ENCODE measurements at regions not wholly inside any gene's neighbourhood (a gene's known extent, or its start where the extent isn't known, plus 50 kb on each side); places are given as distances from the start of the nearest gene placed in this dataset.

DNA sequence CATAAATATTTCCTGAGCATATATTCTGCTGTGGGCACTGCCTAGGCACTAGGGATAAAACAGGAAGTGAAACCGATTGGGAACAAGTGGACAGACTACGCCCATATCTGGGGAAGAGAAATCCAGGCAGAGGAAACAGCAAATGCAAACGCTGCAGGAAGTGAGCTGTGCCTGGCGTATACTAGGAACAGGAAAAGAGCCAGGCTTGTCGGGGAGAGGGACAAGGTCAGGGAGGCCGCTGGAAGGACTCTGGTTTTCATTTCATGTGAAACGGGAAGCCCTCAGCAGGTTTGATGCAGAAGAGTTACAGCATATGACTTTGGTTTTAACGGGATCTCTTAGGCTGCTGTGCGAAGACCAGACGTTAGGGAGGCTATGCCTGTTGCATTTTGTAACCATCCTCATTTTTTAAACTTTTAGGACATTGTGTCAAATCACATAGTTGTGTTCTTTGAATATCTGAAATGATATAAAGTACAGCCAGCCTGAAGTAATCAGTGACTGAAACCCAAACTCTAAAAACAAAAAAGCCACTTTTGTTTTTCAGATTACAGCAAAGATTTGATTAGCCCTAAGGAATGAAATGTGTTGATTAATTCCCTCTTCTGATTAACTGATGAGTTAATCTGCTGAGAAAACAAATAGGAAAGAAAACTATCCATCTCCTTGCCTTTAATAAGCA lies 110.2 kb upstream of the PIEZO2 start:
- ATAC-seq (ENCODE audit: low read depth in 2 of 2) = no peak
- no peaks in the 10 kb centered on the region for H3K36me3 Mint-ChIP-seq
- H3K4me3 Mint-ChIP-seq = no peak overlapping the region
- Histone ChIP-seq H3K36me3 (ENCODE audit: control insufficient read depth, insufficient read depth, low read length) (no peaks in the 10 kb centered on the region), H3K27ac (ENCODE audit: insufficient read depth, low read length, poor library complexity, severe bottlenecking) (no peak overlapping the region), H3K4me3 (ENCODE audit: low read depth, low read length) (no peak overlapping the region), H3K4me1 (ENCODE audit: control insufficient read depth, insufficient read depth, low read length, poor library complexity, severe bottlenecking) (no peaks in the 10 kb centered on the region), H3K27me3 (ENCODE audit: control insufficient read depth, insufficient read depth, low read length) (no peaks in the 10 kb centered on the region), H3K9me3 (ENCODE audit: control insufficient read depth in 2 of 2, low read length in 2 of 2) (no peaks in the 10 kb centered on the region)
- H3K27me3 Mint-ChIP-seq = peaks cover 5% of the 10 kb centered on the region
- DNase-seq = no peak
- H3K27ac Mint-ChIP-seq = no peak overlapping the region
- no peaks in the 10 kb centered on the region for H3K4me1 Mint-ChIP-seq
- peaks cover 0 to 10% (median 3%) of the 10 kb centered on the region in 7 donors for H3K9me3 Mint-ChIP-seq

DNA sequence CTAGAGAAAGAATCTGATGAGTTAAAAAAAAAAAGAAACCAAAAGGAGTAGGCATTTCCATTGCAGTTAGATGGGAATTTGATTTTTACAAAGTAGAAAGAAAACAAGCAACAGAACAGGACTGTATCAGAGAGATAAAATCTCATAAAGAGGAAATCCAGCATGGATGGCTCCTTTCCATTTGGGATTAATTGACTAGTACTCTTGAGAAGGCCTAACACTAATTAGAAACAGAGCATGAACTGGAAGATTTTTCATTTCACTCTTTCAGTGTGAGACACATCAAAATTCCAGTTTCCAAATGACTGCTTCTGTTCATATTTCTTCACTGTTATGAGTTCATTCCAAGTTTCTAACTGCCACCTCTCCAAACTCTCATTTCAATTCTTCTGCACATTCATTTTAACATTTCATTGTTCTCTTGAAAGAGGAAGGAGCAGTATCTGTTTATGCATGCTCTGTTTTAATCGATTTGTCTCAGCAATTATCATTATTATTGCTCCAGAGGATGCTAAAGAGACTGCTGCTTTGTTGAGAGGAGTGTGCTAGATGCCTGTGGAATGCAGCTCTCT lies 108.8 kb upstream of the PIEZO2 start:
- Histone ChIP-seq H3K9me3 (ENCODE audit: control insufficient read depth in 2 of 2, low read length in 2 of 2) (no peaks in the 10 kb centered on the region), H3K4me3 (ENCODE audit: low read depth, low read length) (no peak overlapping the region), H3K27ac (ENCODE audit: insufficient read depth, low read length, poor library complexity, severe bottlenecking) (no peak overlapping the region), H3K27me3 (ENCODE audit: control insufficient read depth, insufficient read depth, low read length) (no peaks in the 10 kb centered on the region), H3K4me1 (ENCODE audit: control insufficient read depth, insufficient read depth, low read length, poor library complexity, severe bottlenecking) (no peaks in the 10 kb centered on the region), H3K36me3 (ENCODE audit: control insufficient read depth, insufficient read depth, low read length) (no peaks in the 10 kb centered on the region)
- H3K36me3 Mint-ChIP-seq = no peaks in the 10 kb centered on the region
- no peak for DNase-seq
- no peak overlapping the region for H3K27ac Mint-ChIP-seq
- H3K4me1 Mint-ChIP-seq = no peaks in the 10 kb centered on the region
- no peak overlapping the region for H3K4me3 Mint-ChIP-seq
- H3K9me3 Mint-ChIP-seq = peaks cover 0 to 3% (median 2%) of the 10 kb centered on the region in 7 donors
- H3K27me3 Mint-ChIP-seq = peaks cover 5% of the 10 kb centered on the region
- no peak for ATAC-seq (ENCODE audit: low read depth in 2 of 2)

DNA sequence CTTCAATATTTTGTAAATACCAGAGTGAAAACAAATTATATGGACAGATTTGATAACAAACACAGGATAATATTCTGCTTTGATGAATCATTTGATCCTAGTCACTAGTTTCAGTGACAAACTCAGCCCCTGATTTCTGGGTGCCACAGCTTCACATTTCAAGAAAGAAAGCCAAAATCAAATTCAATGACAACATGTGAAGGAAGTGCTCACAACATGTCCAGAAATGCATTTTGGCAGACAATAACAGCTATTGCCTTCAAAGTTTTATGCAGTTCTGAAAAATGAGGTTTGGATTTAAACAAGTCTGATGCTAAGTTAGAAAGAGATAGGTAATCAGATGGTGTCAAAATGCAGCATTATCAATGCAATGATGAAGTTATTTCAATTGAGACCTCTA lies 106.9 kb upstream of the PIEZO2 start:
- no peaks in the 10 kb centered on the region for H3K9me3 ChIP-seq (ENCODE audit: control insufficient read depth in 2 of 2, low read length in 2 of 2)
- H3K27ac ChIP-seq (ENCODE audit: insufficient read depth, low read length, poor library complexity, severe bottlenecking) = no peak overlapping the region
- no peaks in the 10 kb centered on the region for H3K36me3 ChIP-seq (ENCODE audit: control insufficient read depth, insufficient read depth, low read length)
- no peaks in the 10 kb centered on the region for H3K27me3 ChIP-seq (ENCODE audit: control insufficient read depth, insufficient read depth, low read length)
- H3K4me3 Mint-ChIP-seq = no peak overlapping the region
- peaks cover 5% of the 10 kb centered on the region for H3K27me3 Mint-ChIP-seq
- H3K4me1 ChIP-seq (ENCODE audit: control insufficient read depth, insufficient read depth, low read length, poor library complexity, severe bottlenecking) = no peaks in the 10 kb centered on the region
- peaks cover 0 to 4% (median 0%) of the 10 kb centered on the region in 4 donors for H3K4me1 Mint-ChIP-seq
- no peak overlapping the region for H3K27ac Mint-ChIP-seq
- no peak overlapping the region for H3K4me3 ChIP-seq (ENCODE audit: low read depth, low read length)
- ATAC-seq (ENCODE audit: low read depth in 2 of 2) (no peak), DNase-seq (no peak)
- no peaks in the 10 kb centered on the region for H3K36me3 Mint-ChIP-seq
- peaks cover 0 to 6% (median 2%) of the 10 kb centered on the region in 7 donors for H3K9me3 Mint-ChIP-seq

DNA sequence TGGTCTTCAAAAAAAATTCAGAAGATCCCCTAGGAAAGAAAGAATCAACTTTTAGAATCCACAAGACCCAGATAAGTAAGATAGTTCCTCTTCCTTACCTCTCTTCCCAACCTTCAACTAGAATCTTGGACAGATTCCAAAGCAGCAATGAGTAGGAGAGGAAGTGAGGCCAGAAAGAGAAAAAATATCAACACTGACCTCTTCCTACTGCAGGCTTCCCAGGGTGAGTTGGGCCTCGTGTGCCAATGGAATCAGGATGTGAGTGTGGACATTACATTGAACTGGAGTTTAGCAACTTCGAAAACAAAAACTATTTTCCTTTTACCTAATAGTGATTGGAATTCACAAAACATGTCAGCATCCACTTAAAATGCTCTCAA lies 102.5 kb upstream of the PIEZO2 start:
- Histone ChIP-seq H3K9me3 (ENCODE audit: control insufficient read depth in 2 of 2, low read length in 2 of 2) (no peaks in the 10 kb centered on the region), H3K27ac (ENCODE audit: insufficient read depth, low read length, poor library complexity, severe bottlenecking) (no peak overlapping the region), H3K36me3 (ENCODE audit: control insufficient read depth, insufficient read depth, low read length) (no peaks in the 10 kb centered on the region), H3K27me3 (ENCODE audit: control insufficient read depth, insufficient read depth, low read length) (no peaks in the 10 kb centered on the region), H3K4me1 (ENCODE audit: control insufficient read depth, insufficient read depth, low read length, poor library complexity, severe bottlenecking) (no peaks in the 10 kb centered on the region), H3K4me3 (ENCODE audit: low read depth, low read length) (no peak overlapping the region)
- H3K4me3 Mint-ChIP-seq = no peak overlapping the region
- no peaks in the 10 kb centered on the region for H3K36me3 Mint-ChIP-seq
- DNase-seq (no peak), ATAC-seq (ENCODE audit: low read depth in 2 of 2) (no peak)
- no peaks in the 10 kb centered on the region for H3K27me3 Mint-ChIP-seq
- peaks cover 0 to 8% (median 3%) of the 10 kb centered on the region in 7 donors for H3K9me3 Mint-ChIP-seq
- H3K27ac Mint-ChIP-seq = no peak overlapping the region
- peaks cover 0 to 4% (median 0%) of the 10 kb centered on the region in 4 donors for H3K4me1 Mint-ChIP-seq

DNA sequence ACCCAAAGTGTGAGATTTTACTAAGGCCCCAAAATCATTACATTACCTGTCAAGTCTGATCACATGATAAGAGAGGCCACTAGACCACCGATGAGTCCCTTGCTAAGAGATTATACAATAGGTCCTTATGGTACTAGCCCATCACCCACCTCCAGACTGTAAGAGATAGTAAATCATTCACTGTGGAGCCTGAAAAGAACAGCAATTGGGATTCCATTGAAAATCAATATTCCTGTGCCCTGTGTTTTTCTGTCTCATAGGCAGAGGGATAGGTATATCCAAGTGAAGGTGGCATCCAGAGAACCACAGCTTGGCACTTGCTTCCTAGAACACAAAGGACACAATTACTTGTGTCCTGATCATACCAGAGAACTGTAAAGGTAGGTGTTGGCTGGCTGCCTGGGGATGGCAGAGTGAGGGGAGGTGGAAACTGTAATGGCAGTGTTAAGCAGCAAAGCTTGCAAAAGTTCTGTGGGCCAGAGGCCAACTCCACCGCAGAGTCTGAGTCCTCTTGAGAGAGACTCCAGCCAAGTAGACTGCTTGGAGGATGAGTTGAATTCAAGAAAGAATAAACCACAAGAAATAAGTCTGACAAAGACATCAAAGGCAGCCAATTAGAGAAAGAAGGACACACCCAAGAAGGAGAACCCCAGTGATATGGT lies 102.0 kb upstream of the PIEZO2 start:
- Mint-ChIP-seq H3K9me3 (peaks cover 0 to 8% (median 2%) of the 10 kb centered on the region in 7 donors), H3K4me1 (peaks cover 0 to 4% (median 0%) of the 10 kb centered on the region in 4 donors), H3K27ac (no peak overlapping the region), H3K36me3 (no peaks in the 10 kb centered on the region), H3K27me3 (no peaks in the 10 kb centered on the region), H3K4me3 (no peak overlapping the region)
- DNase-seq = no peak
- Histone ChIP-seq H3K27ac (ENCODE audit: insufficient read depth, low read length, poor library complexity, severe bottlenecking) (no peak overlapping the region), H3K36me3 (ENCODE audit: control insufficient read depth, insufficient read depth, low read length) (no peaks in the 10 kb centered on the region), H3K4me3 (ENCODE audit: low read depth, low read length) (no peak overlapping the region), H3K27me3 (ENCODE audit: control insufficient read depth, insufficient read depth, low read length) (no peaks in the 10 kb centered on the region), H3K4me1 (ENCODE audit: control insufficient read depth, insufficient read depth, low read length, poor library complexity, severe bottlenecking) (no peaks in the 10 kb centered on the region), H3K9me3 (ENCODE audit: control insufficient read depth in 2 of 2, low read length in 2 of 2) (no peaks in the 10 kb centered on the region)
- no peak for ATAC-seq (ENCODE audit: low read depth in 2 of 2)

DNA sequence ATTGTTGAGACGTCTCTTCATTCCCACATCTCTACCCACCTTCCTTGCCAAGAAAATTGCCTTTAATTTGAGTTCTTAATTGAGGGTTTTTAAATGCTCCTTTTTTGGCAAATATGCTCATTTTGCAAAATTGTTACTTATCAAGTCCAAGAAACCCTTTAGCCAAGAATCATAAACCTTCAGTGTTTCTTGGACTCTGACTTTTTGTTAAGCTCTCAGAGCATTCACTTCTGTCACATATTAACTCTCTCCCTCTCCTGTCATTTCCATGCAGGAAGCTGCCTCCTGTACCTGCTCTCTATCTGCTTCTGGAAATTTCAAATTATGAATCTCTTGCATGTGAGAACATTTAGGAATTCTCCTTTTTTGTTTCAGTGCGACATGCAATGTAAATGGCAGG lies 100.0 kb upstream of the PIEZO2 start:
- Histone ChIP-seq H3K9me3 (ENCODE audit: control insufficient read depth in 2 of 2, low read length in 2 of 2) (no peaks in the 10 kb centered on the region), H3K4me1 (ENCODE audit: control insufficient read depth, insufficient read depth, low read length, poor library complexity, severe bottlenecking) (no peaks in the 10 kb centered on the region), H3K27ac (ENCODE audit: insufficient read depth, low read length, poor library complexity, severe bottlenecking) (no peak overlapping the region), H3K27me3 (ENCODE audit: control insufficient read depth, insufficient read depth, low read length) (no peaks in the 10 kb centered on the region), H3K36me3 (ENCODE audit: control insufficient read depth, insufficient read depth, low read length) (no peaks in the 10 kb centered on the region), H3K4me3 (ENCODE audit: low read depth, low read length) (no peak overlapping the region)
- Mint-ChIP-seq H3K9me3 (peaks cover 0 to 8% (median 2%) of the 10 kb centered on the region in 7 donors), H3K27ac (no peak overlapping the region), H3K27me3 (no peaks in the 10 kb centered on the region), H3K36me3 (no peaks in the 10 kb centered on the region), H3K4me3 (no peak overlapping the region), H3K4me1 (peaks cover 0 to 4% (median 0%) of the 10 kb centered on the region in 4 donors)
- DNase-seq (no peak), ATAC-seq (ENCODE audit: low read depth in 2 of 2) (no peak)

DNA sequence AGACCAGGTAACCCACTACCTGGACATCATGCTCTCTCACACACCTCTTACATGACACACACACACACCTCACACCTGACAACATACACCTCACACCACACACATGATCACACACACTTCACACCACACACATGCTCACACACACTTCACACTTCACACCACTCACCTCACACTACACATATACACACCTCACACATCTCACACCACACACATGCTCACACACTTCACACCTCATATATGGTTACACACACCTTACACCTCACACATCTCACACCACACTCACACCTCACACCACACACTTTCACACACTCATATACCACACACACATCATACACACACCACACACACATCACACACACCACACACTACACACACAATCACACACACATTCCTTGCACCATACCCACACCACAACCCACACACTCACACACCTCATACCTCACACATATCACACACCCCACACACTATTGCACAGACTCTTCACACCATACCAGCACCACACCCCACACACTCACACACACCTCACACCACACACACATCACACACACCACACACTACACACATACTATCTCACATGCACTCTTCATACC lies 98.1 kb upstream of the PIEZO2 start:
- peaks cover 0 to 8% (median 3%) of the 10 kb centered on the region in 7 donors for H3K9me3 Mint-ChIP-seq

More for the DNA sequence above, 98.1 kb upstream of the PIEZO2 start:
- no peak overlapping the region for H3K27ac ChIP-seq (ENCODE audit: insufficient read depth, low read length, poor library complexity, severe bottlenecking)
- no peak for ATAC-seq (ENCODE audit: low read depth in 2 of 2)
- no peaks in the 10 kb centered on the region for H3K27me3 Mint-ChIP-seq
- H3K27ac Mint-ChIP-seq = no peak overlapping the region
- DNase-seq = no peak
- no peaks in the 10 kb centered on the region for H3K9me3 ChIP-seq (ENCODE audit: control insufficient read depth in 2 of 2, low read length in 2 of 2)
- peaks cover 0 to 4% (median 0%) of the 10 kb centered on the region in 4 donors for H3K4me1 Mint-ChIP-seq
- H3K4me3 Mint-ChIP-seq = no peak overlapping the region
- no peaks in the 10 kb centered on the region for H3K36me3 Mint-ChIP-seq
- no peak overlapping the region for H3K4me3 ChIP-seq (ENCODE audit: low read depth, low read length)
- no peaks in the 10 kb centered on the region for H3K36me3 ChIP-seq (ENCODE audit: control insufficient read depth, insufficient read depth, low read length)
- H3K4me1 ChIP-seq (ENCODE audit: control insufficient read depth, insufficient read depth, low read length, poor library complexity, severe bottlenecking) = no peaks in the 10 kb centered on the region
- no peaks in the 10 kb centered on the region for H3K27me3 ChIP-seq (ENCODE audit: control insufficient read depth, insufficient read depth, low read length)
